ENCODE measurements at regions not wholly inside any gene's neighbourhood (a gene's known extent, or its start where the extent isn't known, plus 50 kb on each side); places are given as distances from the start of the nearest gene placed in this dataset.
A peak's percentile ranks its signal among the peaks of the same experiment; 100 is the strongest.

GRCh38 chr12:127078577-127079350 lies 1188.2 kb upstream of the TMEM132C start:
- H3K27me3 Mint-ChIP-seq: no peaks in the 10 kb centered on the region
- no peak overlapping the region for H3K4me3 Mint-ChIP-seq
- peaks cover 0 to 7% (median 4%) of the 10 kb centered on the region in 4 donors for H3K4me1 Mint-ChIP-seq

GRCh38 chr12:127079636-127080035 lies 1187.3 kb upstream of the TMEM132C start:
- Histone ChIP-seq H3K27me3 (ENCODE audit: control insufficient read depth, insufficient read depth, low read length) (no peaks in the 10 kb centered on the region), H3K27ac (ENCODE audit: insufficient read depth, low read length, poor library complexity, severe bottlenecking) (no peak overlapping the region), H3K4me3 (ENCODE audit: low read depth, low read length) (no peak overlapping the region), H3K4me1 (ENCODE audit: control insufficient read depth, insufficient read depth, low read length, poor library complexity, severe bottlenecking) (peaks cover 5% of the 10 kb centered on the region), H3K36me3 (ENCODE audit: control insufficient read depth, insufficient read depth, low read length) (no peaks in the 10 kb centered on the region), H3K9me3 (ENCODE audit: control insufficient read depth in 2 of 2, low read length in 2 of 2) (no peaks in the 10 kb centered on the region)
- Mint-ChIP-seq H3K4me1 (peaks cover 0 to 10% (median 6%) of the 10 kb centered on the region in 4 donors), H3K27ac (no peak overlapping the region), H3K36me3 (no peaks in the 10 kb centered on the region), H3K27me3 (no peaks in the 10 kb centered on the region), H3K9me3 (peaks cover 0 to 5% (median 0%) of the 10 kb centered on the region in 7 donors), H3K4me3 (no peak overlapping the region)
- DNase-seq: no peak
- no peak for ATAC-seq (ENCODE audit: low read depth in 2 of 2)

More at GRCh38 chr12:127078577-127079350, 1188.2 kb upstream of the TMEM132C start:
- Mint-ChIP-seq H3K36me3 (no peaks in the 10 kb centered on the region), H3K9me3 (peaks cover 0 to 5% (median 0%) of the 10 kb centered on the region in 7 donors), H3K27ac (no peak overlapping the region)
- H3K4me3 ChIP-seq (ENCODE audit: low read depth, low read length): no peak overlapping the region
- no peaks in the 10 kb centered on the region for H3K36me3 ChIP-seq (ENCODE audit: control insufficient read depth, insufficient read depth, low read length)
- H3K4me1 ChIP-seq (ENCODE audit: control insufficient read depth, insufficient read depth, low read length, poor library complexity, severe bottlenecking): peaks cover 4% of the 10 kb centered on the region
- DNase-seq (no peak), ATAC-seq (ENCODE audit: low read depth in 2 of 2) (no peak)
- no peaks in the 10 kb centered on the region for H3K27me3 ChIP-seq (ENCODE audit: control insufficient read depth, insufficient read depth, low read length)
- H3K9me3 ChIP-seq (ENCODE audit: control insufficient read depth in 2 of 2, low read length in 2 of 2): no peaks in the 10 kb centered on the region
- H3K27ac ChIP-seq (ENCODE audit: insufficient read depth, low read length, poor library complexity, severe bottlenecking): no peak overlapping the region

- H3K27ac Mint-ChIP-seq: no peak overlapping the region
- H3K4me3 Mint-ChIP-seq: no peak overlapping the region
- peaks cover 0 to 10% (median 6%) of the 10 kb centered on the region in 4 donors for H3K4me1 Mint-ChIP-seq
- H3K4me1 ChIP-seq (ENCODE audit: control insufficient read depth, insufficient read depth, low read length, poor library complexity, severe bottlenecking): peaks cover 5% of the 10 kb centered on the region
- DNase-seq: no peak
- peaks cover 4% of the 10 kb centered on the region for H3K27me3 Mint-ChIP-seq
- H3K9me3 ChIP-seq (ENCODE audit: control insufficient read depth in 2 of 2, low read length in 2 of 2): no peaks in the 10 kb centered on the region
- no peak overlapping the region for H3K27ac ChIP-seq (ENCODE audit: insufficient read depth, low read length, poor library complexity, severe bottlenecking)
- no peaks in the 10 kb centered on the region for H3K36me3 ChIP-seq (ENCODE audit: control insufficient read depth, insufficient read depth, low read length)
- H3K4me3 ChIP-seq (ENCODE audit: low read depth, low read length): no peak overlapping the region
- ATAC-seq (ENCODE audit: low read depth in 2 of 2): no peak
- peaks cover 0 to 5% (median 0%) of the 10 kb centered on the region in 7 donors for H3K9me3 Mint-ChIP-seq
- H3K36me3 Mint-ChIP-seq: no peaks in the 10 kb centered on the region
- H3K27me3 ChIP-seq (ENCODE audit: control insufficient read depth, insufficient read depth, low read length): no peaks in the 10 kb centered on the region
These were observed 1185.9 kb upstream of the TMEM132C start for GRCh38 chr12:127081058-127081457.

- H3K4me3 Mint-ChIP-seq: peak overlapping the region; percentile 26 to 82 (median 76)
- peaks cover 0 to 10% (median 6%) of the 10 kb centered on the region in 4 donors for H3K4me1 Mint-ChIP-seq
- peak overlapping the region; percentile 84 for H3K4me3 ChIP-seq (ENCODE audit: low read depth, low read length)
These were observed 1183.7 kb upstream of the TMEM132C start for GRCh38 chr12:127083008-127083949.

GRCh38 chr12:127101076-127101475 lies 1165.9 kb upstream of the TMEM132C start:
- Mint-ChIP-seq H3K27me3 (no peaks in the 10 kb centered on the region), H3K4me1 (no peaks in the 10 kb centered on the region), H3K27ac (no peak overlapping the region), H3K36me3 (no peaks in the 10 kb centered on the region), H3K9me3 (peaks cover 0 to 1% (median 0%) of the 10 kb centered on the region in 7 donors), H3K4me3 (no peak overlapping the region)
- Histone ChIP-seq H3K9me3 (ENCODE audit: control insufficient read depth in 2 of 2, low read length in 2 of 2) (no peaks in the 10 kb centered on the region), H3K36me3 (ENCODE audit: control insufficient read depth, insufficient read depth, low read length) (no peaks in the 10 kb centered on the region), H3K27ac (ENCODE audit: insufficient read depth, low read length, poor library complexity, severe bottlenecking) (no peak overlapping the region), H3K27me3 (ENCODE audit: control insufficient read depth, insufficient read depth, low read length) (no peaks in the 10 kb centered on the region), H3K4me3 (ENCODE audit: low read depth, low read length) (no peak overlapping the region), H3K4me1 (ENCODE audit: control insufficient read depth, insufficient read depth, low read length, poor library complexity, severe bottlenecking) (no peaks in the 10 kb centered on the region)
- no peak for ATAC-seq (ENCODE audit: low read depth in 2 of 2)
- no peak for DNase-seq

More at GRCh38 chr12:127083008-127083949, 1183.7 kb upstream of the TMEM132C start:
- Mint-ChIP-seq H3K27me3 (peaks cover 4% of the 10 kb centered on the region), H3K27ac (peak overlapping the region in 1 of 3 donors; percentile 33), H3K36me3 (no peaks in the 10 kb centered on the region), H3K9me3 (peaks cover 0 to 3% (median 0%) of the 10 kb centered on the region in 7 donors)
- H3K4me1 ChIP-seq (ENCODE audit: control insufficient read depth, insufficient read depth, low read length, poor library complexity, severe bottlenecking): peaks cover 5% of the 10 kb centered on the region
- H3K9me3 ChIP-seq (ENCODE audit: control insufficient read depth in 2 of 2, low read length in 2 of 2): no peaks in the 10 kb centered on the region
- no peaks in the 10 kb centered on the region for H3K36me3 ChIP-seq (ENCODE audit: control insufficient read depth, insufficient read depth, low read length)
- no peak overlapping the region for H3K27ac ChIP-seq (ENCODE audit: insufficient read depth, low read length, poor library complexity, severe bottlenecking)
- no peaks in the 10 kb centered on the region for H3K27me3 ChIP-seq (ENCODE audit: control insufficient read depth, insufficient read depth, low read length)
- peak in 2 of 3 donors; percentile 30 to 77 for DNase-seq
- ATAC-seq (ENCODE audit: low read depth in 2 of 2): peak; percentile 34 to 70

- no peaks in the 10 kb centered on the region for H3K4me1 ChIP-seq (ENCODE audit: control insufficient read depth, insufficient read depth, low read length, poor library complexity, severe bottlenecking)
- H3K36me3 ChIP-seq (ENCODE audit: control insufficient read depth, insufficient read depth, low read length): no peaks in the 10 kb centered on the region
- H3K9me3 ChIP-seq (ENCODE audit: control insufficient read depth in 2 of 2, low read length in 2 of 2): no peaks in the 10 kb centered on the region
- H3K27ac ChIP-seq (ENCODE audit: insufficient read depth, low read length, poor library complexity, severe bottlenecking): no peak overlapping the region
- DNase-seq (no peak), ATAC-seq (ENCODE audit: low read depth in 2 of 2) (no peak)
- Mint-ChIP-seq H3K27ac (no peak overlapping the region), H3K9me3 (peaks cover 0 to 7% (median 0%) of the 10 kb centered on the region in 7 donors), H3K4me1 (no peaks in the 10 kb centered on the region), H3K36me3 (no peaks in the 10 kb centered on the region), H3K27me3 (no peaks in the 10 kb centered on the region), H3K4me3 (no peak overlapping the region)
- H3K4me3 ChIP-seq (ENCODE audit: low read depth, low read length): no peak overlapping the region
- no peaks in the 10 kb centered on the region for H3K27me3 ChIP-seq (ENCODE audit: control insufficient read depth, insufficient read depth, low read length)
These were observed 1160.9 kb upstream of the TMEM132C start for GRCh38 chr12:127106041-127106440.

- no peaks in the 10 kb centered on the region for H3K27me3 Mint-ChIP-seq
- H3K4me3 Mint-ChIP-seq: no peak overlapping the region
- Histone ChIP-seq H3K4me1 (ENCODE audit: control insufficient read depth, insufficient read depth, low read length, poor library complexity, severe bottlenecking) (no peaks in the 10 kb centered on the region), H3K27ac (ENCODE audit: insufficient read depth, low read length, poor library complexity, severe bottlenecking) (no peak overlapping the region), H3K9me3 (ENCODE audit: control insufficient read depth in 2 of 2, low read length in 2 of 2) (no peaks in the 10 kb centered on the region), H3K27me3 (ENCODE audit: control insufficient read depth, insufficient read depth, low read length) (no peaks in the 10 kb centered on the region), H3K4me3 (ENCODE audit: low read depth, low read length) (no peak overlapping the region), H3K36me3 (ENCODE audit: control insufficient read depth, insufficient read depth, low read length) (no peaks in the 10 kb centered on the region)
- H3K27ac Mint-ChIP-seq: no peak overlapping the region
- no peak for ATAC-seq (ENCODE audit: low read depth in 2 of 2)
- H3K9me3 Mint-ChIP-seq: peaks cover 0 to 7% (median 0%) of the 10 kb centered on the region in 7 donors
- H3K4me1 Mint-ChIP-seq: no peaks in the 10 kb centered on the region
- H3K36me3 Mint-ChIP-seq: no peaks in the 10 kb centered on the region
- no peak for DNase-seq
These were observed 1160.3 kb upstream of the TMEM132C start for GRCh38 chr12:127106697-127107096.
